ENCODE measurements at regions not wholly inside any gene's neighbourhood (a gene's known extent, or its start where the extent isn't known, plus 50 kb on each side); places are given as distances from the start of the nearest gene placed in this dataset.

GRCh38 chr5:4093236-4093635, 497.6 kb downstream of the IRX1 start:
- TF ChIP-seq CTCF (IDR thresholded peaks at IDR 0.05; ENCODE audit: control insufficient read depth, insufficient read depth, low read depth, low read length, missing control alignments), result no peak
- no peak overlapping the region for H3K4me3 ChIP-seq (ENCODE audit: control insufficient read depth, low read depth, low read length)

GRCh38 chr5:4093970-4094369, 498.3 kb downstream of the IRX1 start:
- DNase-seq (ENCODE audit: low read depth), result no peak
- no peak for TF ChIP-seq CTCF (IDR thresholded peaks at IDR 0.05; ENCODE audit: control insufficient read depth, insufficient read depth, low read depth, low read length, missing control alignments)
- no peak overlapping the region for H3K4me3 ChIP-seq (ENCODE audit: control insufficient read depth, low read depth, low read length)

More at GRCh38 chr5:4093236-4093635, 497.6 kb downstream of the IRX1 start:
- no peak for DNase-seq (ENCODE audit: low read depth)

- no peak for DNase-seq (ENCODE audit: low read depth)
- no peak overlapping the region for H3K4me3 ChIP-seq (ENCODE audit: control insufficient read depth, low read depth, low read length)
- no peak for TF ChIP-seq CTCF (IDR thresholded peaks at IDR 0.05; ENCODE audit: control insufficient read depth, insufficient read depth, low read depth, low read length, missing control alignments)
Observed at GRCh38 chr5:4095918-4096630, 500.4 kb downstream of the IRX1 start.

- H3K4me3 ChIP-seq (ENCODE audit: control insufficient read depth, low read depth, low read length), result no peak overlapping the region
- DNase-seq (ENCODE audit: low read depth), result no peak
- TF ChIP-seq CTCF (IDR thresholded peaks at IDR 0.05; ENCODE audit: control insufficient read depth, insufficient read depth, low read depth, low read length, missing control alignments), result no peak
Observed at GRCh38 chr5:4097199-4097598, 501.6 kb downstream of the IRX1 start.

GRCh38 chr5:4098226-4098625, 502.6 kb downstream of the IRX1 start:
- H3K4me3 ChIP-seq (ENCODE audit: control insufficient read depth, low read depth, low read length), result no peak overlapping the region
- no peak for DNase-seq (ENCODE audit: low read depth)
- no peak for TF ChIP-seq CTCF (IDR thresholded peaks at IDR 0.05; ENCODE audit: control insufficient read depth, insufficient read depth, low read depth, low read length, missing control alignments)

- no peak overlapping the region for H3K4me3 ChIP-seq (ENCODE audit: control insufficient read depth, low read depth, low read length)
- DNase-seq (ENCODE audit: low read depth), result no peak
- TF ChIP-seq CTCF (IDR thresholded peaks at IDR 0.05; ENCODE audit: control insufficient read depth, insufficient read depth, low read depth, low read length, missing control alignments), result no peak
Observed at GRCh38 chr5:4099386-4099785, 503.8 kb downstream of the IRX1 start.

Measured in AG09309 (cell line).